Stomach (tissue), 8 donors: ENCODE measurements at regions not wholly inside any gene's neighbourhood (a gene's known extent, or its start where the extent isn't known, plus 50 kb on each side); places are given as distances from the start of the nearest gene placed in this dataset.

ENCODE experiments used
- DNase-seq, 2 donors: peaks; one replicate each; pipeline versions ENCODE4 v3.0.0 to v3.0.0-alpha.2; 2013 to 2019
- H3K27ac ChIP-seq, 5 donors: fragments of 200-600 bp in 4 of 5; sonication (generic) in 4 of 5; one replicate each; pipeline ENCODE4 v1.5.1; 2013 to 2019; ENCODE audit warnings: mild to moderate bottlenecking in 1 of 5, moderate library complexity in 1 of 5
- H3K27me3 ChIP-seq, 3 donors: fragments of 200-600 bp; sonication (generic); one replicate each; pipeline ENCODE4 v1.5.1; 2017 to 2019; ENCODE audit warnings: mixed run types in 1 of 3
- H3K36me3 ChIP-seq, 4 donors: fragments of 200-600 bp; sonication (generic); 1 replicate in 3 of 4; 2 replicates in 1 of 4; pipeline ENCODE4 v1.5.1; 2016 to 2019
- H3K4me1 ChIP-seq, 4 donors: fragments of 200-600 bp; sonication (generic); one replicate each; pipeline ENCODE4 v1.5.1; 2016 to 2019
- H3K4me3 ChIP-seq, 4 donors: fragments of 200-600 bp; sonication (generic) in 3 of 4; one replicate each; pipeline ENCODE4 v1.5.1; 2016 to 2019; ENCODE audit warnings: mild to moderate bottlenecking in 1 of 4
- H3K9me3 ChIP-seq, 4 donors: fragments of 200-600 bp; sonication (generic); one replicate each; pipeline ENCODE4 v1.5.1; 2016 to 2019
- EP300 ChIP-seq: sonication (generic); formaldehyde crosslinking; IDR thresholded peaks from one replicate; pipeline ENCODE4 v1.6.1; 2017; ENCODE audit warnings: antibody characterized with exemption
- POLR2A ChIP-seq, 4 donors: fragments of 450-650 bp; IDR thresholded peaks; one replicate each; pipeline ENCODE4 v1.6.1; 2016; ENCODE audit warnings: antibody characterized with exemption in 4 of 4, control low read depth in 2 of 4, mild to moderate bottlenecking in 1 of 4, moderate library complexity in 1 of 4
- POLR2AphosphoS5 ChIP-seq, 3 donors: sonication (generic); formaldehyde crosslinking; IDR thresholded peaks; one replicate each; pipeline ENCODE4 v1.6.1; 2016; ENCODE audit warnings: antibody characterized with exemption in 3 of 3
- WGBS, 5 donors: extraction: QIAGEN DNeasy Blood & Tissue Kit in 3 of 5; methylation state at CpG; one replicate each; pipeline versions ENCODE4 v1.1.5 to v1.1.7; 2013 to 2018; 5-methylcytosine and 5-hydroxymethylcytosine counted together
- intact Hi-C: fragments of 100-400 bp; cut with DNase I; formaldehyde crosslinking; loops from one replicate; pipeline ENCODE4 v1.15.1; 2023; ENCODE audit warnings: low total_unique reads
- TF ChIP-seq, protein P1 (sequence below), 7 experiments: fragments of 450-650 bp in 4 of 7; fragments of 200-600 bp in 3 of 7; sonication (generic) in 3 of 7; IDR thresholded peaks; one replicate each; pipeline ENCODE4 v1.5.1; 2016 to 2019; ENCODE audit warnings: antibody characterized with exemption in 7 of 7, control low read depth in 2 of 7, mild to moderate bottlenecking in 1 of 7
- donor health status: healthy with polysubstance abuse.
- donor health status: Bipolar disorder and iron deficiency.
- donor health status: healthy.

DNA sequence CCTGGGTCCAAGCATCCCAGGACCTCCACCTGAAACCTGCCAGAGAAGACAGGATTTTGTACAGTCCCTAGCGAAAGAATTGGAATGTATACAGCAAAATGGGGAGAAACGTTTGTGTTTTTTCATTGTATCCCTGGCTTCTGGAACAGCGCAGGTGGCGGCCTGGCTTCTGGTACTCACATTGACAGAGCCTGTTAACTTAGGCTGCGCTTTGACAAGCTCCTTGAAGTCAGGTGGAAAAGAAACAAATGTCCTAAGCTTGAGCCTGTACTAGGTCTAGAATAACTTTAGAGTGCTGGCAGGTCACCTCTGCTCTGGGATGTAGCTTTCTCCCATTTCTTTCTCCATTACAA is 343.7 kb upstream of the KLF3 start:
- Histone ChIP-seq H3K4me1 (peaks cover 15 to 27% (median 26%) of the 10 kb centered on the region in 4 donors), H3K27me3 (no peaks in the 10 kb centered on the region), H3K9me3 (no peaks in the 10 kb centered on the region), H3K36me3 (no peaks in the 10 kb centered on the region), H3K4me3 (no peak overlapping the region), H3K27ac (peak overlapping the region; percentile 29 to 95 (median 90))
- no peak for DNase-seq
- WGBS, 5 donors, result 71 to 79% (median 76%) methylated on average over 5 of the region's 5 CpGs
- no peak for TF ChIP-seq EP300
- TF ChIP-seq, protein P1, sequence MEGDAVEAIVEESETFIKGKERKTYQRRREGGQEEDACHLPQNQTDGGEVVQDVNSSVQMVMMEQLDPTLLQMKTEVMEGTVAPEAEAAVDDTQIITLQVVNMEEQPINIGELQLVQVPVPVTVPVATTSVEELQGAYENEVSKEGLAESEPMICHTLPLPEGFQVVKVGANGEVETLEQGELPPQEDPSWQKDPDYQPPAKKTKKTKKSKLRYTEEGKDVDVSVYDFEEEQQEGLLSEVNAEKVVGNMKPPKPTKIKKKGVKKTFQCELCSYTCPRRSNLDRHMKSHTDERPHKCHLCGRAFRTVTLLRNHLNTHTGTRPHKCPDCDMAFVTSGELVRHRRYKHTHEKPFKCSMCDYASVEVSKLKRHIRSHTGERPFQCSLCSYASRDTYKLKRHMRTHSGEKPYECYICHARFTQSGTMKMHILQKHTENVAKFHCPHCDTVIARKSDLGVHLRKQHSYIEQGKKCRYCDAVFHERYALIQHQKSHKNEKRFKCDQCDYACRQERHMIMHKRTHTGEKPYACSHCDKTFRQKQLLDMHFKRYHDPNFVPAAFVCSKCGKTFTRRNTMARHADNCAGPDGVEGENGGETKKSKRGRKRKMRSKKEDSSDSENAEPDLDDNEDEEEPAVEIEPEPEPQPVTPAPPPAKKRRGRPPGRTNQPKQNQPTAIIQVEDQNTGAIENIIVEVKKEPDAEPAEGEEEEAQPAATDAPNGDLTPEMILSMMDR (IDR thresholded peaks at IDR 0.05), result no peak
- TF ChIP-seq POLR2A (IDR thresholded peaks at IDR 0.05), result no peak
- no peak for TF ChIP-seq POLR2AphosphoS5 (IDR thresholded peaks at IDR 0.05)
- intact Hi-C loops, result loop anchor here (5.0 kb wide), 1 partner anchor 357 kb away; no protein-coding TSS in a partner anchor

DNA sequence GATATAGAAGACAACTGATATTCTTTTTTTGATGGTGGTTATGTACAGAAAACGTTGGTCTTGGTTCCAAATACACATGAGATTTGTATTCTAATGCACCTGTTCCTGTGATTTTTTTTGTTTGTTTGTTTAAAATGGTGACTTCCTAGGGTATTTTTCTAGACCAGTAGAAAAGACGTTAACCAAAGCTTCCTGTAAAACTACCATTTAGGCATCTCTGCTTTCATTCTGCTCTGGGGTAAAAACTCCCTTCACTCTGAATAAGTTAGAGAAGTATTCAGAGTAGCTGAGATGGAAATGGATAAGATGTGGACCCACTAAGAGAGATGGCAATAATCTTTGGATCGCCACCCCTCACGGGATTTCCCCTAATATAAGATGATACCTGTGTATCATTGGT is 343.2 kb upstream of the KLF3 start:
- Histone ChIP-seq H3K36me3 (no peaks in the 10 kb centered on the region), H3K4me1 (peaks cover 15 to 27% (median 26%) of the 10 kb centered on the region in 4 donors), H3K27me3 (no peaks in the 10 kb centered on the region), H3K4me3 (no peak overlapping the region), H3K9me3 (no peaks in the 10 kb centered on the region), H3K27ac (peak overlapping the region in 1 of 5 donors; percentile 90)
- WGBS, 5 donors, result 70 to 78% (median 75%) methylated on average over 4 of the region's 4 CpGs
- no peak for DNase-seq
- TF ChIP-seq POLR2A (IDR thresholded peaks at IDR 0.05) (no peak), EP300 (no peak), POLR2AphosphoS5 (IDR thresholded peaks at IDR 0.05) (no peak)
- TF ChIP-seq, protein P1 (IDR thresholded peaks at IDR 0.05), result no peak
- intact Hi-C loops, result loop anchor here (5.0 kb wide), 1 partner anchor 356 kb away; no protein-coding TSS in a partner anchor

DNA sequence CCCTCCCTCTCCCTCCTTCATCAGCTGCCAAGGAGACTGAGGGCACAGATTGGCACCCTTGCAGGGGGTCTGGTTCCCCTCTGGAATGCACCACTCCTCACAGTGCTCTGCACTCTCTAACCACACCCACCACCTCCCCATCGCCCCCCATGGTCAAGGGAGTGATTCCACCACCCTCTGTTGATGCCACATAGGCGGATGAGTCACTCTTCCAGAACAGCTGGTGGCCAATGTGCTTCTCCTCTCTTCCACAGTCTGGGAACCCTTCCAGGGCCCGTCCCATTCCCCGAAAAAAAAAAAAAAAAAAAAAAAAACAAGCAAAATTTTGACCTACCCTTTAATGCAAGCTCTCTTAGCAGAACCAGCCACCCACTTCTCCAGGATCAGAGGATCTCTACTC is 341.3 kb upstream of the KLF3 start:
- no peaks in the 10 kb centered on the region for H3K27me3 ChIP-seq
- DNase-seq, result peak in 1 of 2 donors; percentile 52
- no peaks in the 10 kb centered on the region for H3K36me3 ChIP-seq
- H3K4me1 ChIP-seq, result peaks cover 15 to 27% (median 26%) of the 10 kb centered on the region in 4 donors
- no peaks in the 10 kb centered on the region for H3K9me3 ChIP-seq
- no peak overlapping the region for H3K27ac ChIP-seq
- no peak overlapping the region for H3K4me3 ChIP-seq
- intact Hi-C loops, result loop anchor here (5.0 kb wide), 1 partner anchor 355 kb away; no protein-coding TSS in a partner anchor
- 44 to 70% (median 47%) methylated on average over 4 of the region's 4 CpGs for WGBS, 5 donors
- TF ChIP-seq POLR2A (IDR thresholded peaks at IDR 0.05) (no peak), EP300 (no peak)
- TF ChIP-seq, protein P1 (IDR thresholded peaks at IDR 0.05), result no peak

DNA sequence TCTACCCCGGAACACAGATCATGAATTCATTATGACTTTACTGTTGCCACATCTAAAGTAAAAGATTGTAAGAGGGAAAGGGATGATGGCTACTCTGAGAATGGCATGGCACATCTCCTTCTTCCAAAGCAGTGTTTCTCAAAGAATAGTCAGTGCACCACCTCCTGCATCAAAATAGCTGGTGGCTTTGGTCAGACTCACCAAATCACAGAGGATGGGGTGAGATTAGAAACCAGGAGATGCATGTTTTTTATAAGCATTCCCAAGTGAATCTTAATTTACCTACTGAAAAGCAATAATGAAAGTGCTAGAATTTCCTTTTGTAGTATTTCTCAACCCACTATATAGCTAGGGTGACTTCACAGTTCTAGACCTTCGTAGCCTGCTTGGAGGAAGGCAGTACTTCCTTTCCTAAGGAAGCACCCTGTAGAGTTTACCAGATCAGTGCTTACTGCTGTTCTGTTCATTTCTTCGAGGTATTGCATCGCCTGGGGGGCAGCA is 340.8 kb upstream of the KLF3 start:
- Histone ChIP-seq H3K9me3 (no peaks in the 10 kb centered on the region), H3K27ac (no peak overlapping the region), H3K36me3 (no peaks in the 10 kb centered on the region), H3K27me3 (no peaks in the 10 kb centered on the region), H3K4me1 (peaks cover 15 to 26% (median 24%) of the 10 kb centered on the region in 4 donors), H3K4me3 (no peak overlapping the region)
- intact Hi-C loops, result loop anchor here (5.0 kb wide), 1 partner anchor 354 kb away; no protein-coding TSS in a partner anchor
- WGBS, 5 donors, result 65 to 89% (median 87%) methylated on average over 4 of the region's 4 CpGs
- TF ChIP-seq, protein P1 (IDR thresholded peaks at IDR 0.05), result no peak
- TF ChIP-seq POLR2AphosphoS5 (IDR thresholded peaks at IDR 0.05) (no peak), POLR2A (IDR thresholded peaks at IDR 0.05) (no peak), EP300 (no peak)
- no peak for DNase-seq
